DOHH2 (cell line): ENCODE measurements at regions not wholly inside any gene's neighbourhood (a gene's known extent, or its start where the extent isn't known, plus 50 kb on each side); places are given as distances from the start of the nearest gene placed in this dataset.

Experiments used
- EZH2phosphoT487 ChIP-seq: fragments of 200-600 bp; sonication (generic); IDR thresholded peaks from 2 replicates; pipeline ENCODE4 v1.6.1; 2017; ENCODE audit warnings: borderline replicate concordance, mild to moderate bottlenecking, antibody characterized with exemption, low read length, moderate library complexity, mixed read lengths
- TF ChIP-seq, protein P1 (sequence below): fragments of 200-600 bp; sonication (generic); IDR thresholded peaks from one replicate; pipeline ENCODE4 v1.5.1; 2014; ENCODE audit warnings: antibody characterized with exemption, mild to moderate bottlenecking, low read depth, low read length; ENCODE audit not compliant: poor library complexity, severe bottlenecking

DNA sequence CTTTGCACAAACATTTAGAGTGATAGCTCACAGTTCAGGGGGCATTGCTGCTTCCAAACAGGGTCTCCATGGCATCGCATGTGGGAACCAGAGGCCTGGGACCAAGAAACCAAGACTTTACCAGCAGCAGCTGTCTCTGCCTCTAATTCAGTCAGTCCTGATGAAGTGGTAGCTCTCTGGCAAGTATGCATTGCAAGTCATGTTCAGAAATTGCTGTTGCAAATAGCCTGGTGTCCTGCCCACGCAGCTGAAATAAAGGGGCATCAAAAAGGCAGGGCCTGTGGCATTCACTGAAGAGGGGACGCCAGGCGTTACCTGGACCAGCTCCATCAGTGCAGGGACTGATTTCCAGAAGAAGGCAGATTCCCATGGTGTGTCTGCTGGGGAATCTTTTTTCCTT, 121.3 kb downstream of the CD47 start:
- TF ChIP-seq, protein P1, sequence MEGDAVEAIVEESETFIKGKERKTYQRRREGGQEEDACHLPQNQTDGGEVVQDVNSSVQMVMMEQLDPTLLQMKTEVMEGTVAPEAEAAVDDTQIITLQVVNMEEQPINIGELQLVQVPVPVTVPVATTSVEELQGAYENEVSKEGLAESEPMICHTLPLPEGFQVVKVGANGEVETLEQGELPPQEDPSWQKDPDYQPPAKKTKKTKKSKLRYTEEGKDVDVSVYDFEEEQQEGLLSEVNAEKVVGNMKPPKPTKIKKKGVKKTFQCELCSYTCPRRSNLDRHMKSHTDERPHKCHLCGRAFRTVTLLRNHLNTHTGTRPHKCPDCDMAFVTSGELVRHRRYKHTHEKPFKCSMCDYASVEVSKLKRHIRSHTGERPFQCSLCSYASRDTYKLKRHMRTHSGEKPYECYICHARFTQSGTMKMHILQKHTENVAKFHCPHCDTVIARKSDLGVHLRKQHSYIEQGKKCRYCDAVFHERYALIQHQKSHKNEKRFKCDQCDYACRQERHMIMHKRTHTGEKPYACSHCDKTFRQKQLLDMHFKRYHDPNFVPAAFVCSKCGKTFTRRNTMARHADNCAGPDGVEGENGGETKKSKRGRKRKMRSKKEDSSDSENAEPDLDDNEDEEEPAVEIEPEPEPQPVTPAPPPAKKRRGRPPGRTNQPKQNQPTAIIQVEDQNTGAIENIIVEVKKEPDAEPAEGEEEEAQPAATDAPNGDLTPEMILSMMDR = no peak
- TF ChIP-seq EZH2phosphoT487 = no peak
